GM23338 (cell line): ENCODE measurements at regions not wholly inside any gene's neighbourhood (a gene's known extent, or its start where the extent isn't known, plus 50 kb on each side); places are given as distances from the start of the nearest gene placed in this dataset.

ENCODE experiments used
- ATAC-seq: fragments of 200-7000 bp; cut with Tn5 transposase; 3 replicates; pipeline ENCODE4 v1.9.1; 2020
- DNase-seq: peaks from one replicate; pipeline ENCODE4 v3.0.0-alpha.2; 2015; ENCODE audit warnings: low spot score
- H2AFZ ChIP-seq: fragments of 200-600 bp; sonication (generic); 2 replicates; pipeline ENCODE4 v1.8.0; 2016; ENCODE audit warnings: antibody characterized with exemption, mild to moderate bottlenecking, moderate library complexity
- H3F3A ChIP-seq: fragments of 200-600 bp; sonication (generic); replicated peaks from 2 replicates; pipeline ENCODE4 v1.8.0; 2017; ENCODE audit warnings: antibody characterized with exemption, mixed run types, low read depth
- H3K27ac ChIP-seq: fragments of 200-600 bp; sonication (generic); 2 replicates; pipeline ENCODE4 v1.6.1; 2016; ENCODE audit warnings: low read depth
- H3K27me3 ChIP-seq: fragments of 200-600 bp; sonication (generic); 2 replicates; pipeline ENCODE4 v1.8.0; 2016; ENCODE audit warnings: mild to moderate bottlenecking, mixed run types, moderate library complexity; ENCODE audit not compliant: insufficient read depth
- H3K36me3 ChIP-seq: fragments of 200-600 bp; sonication (generic); 2 replicates; pipeline ENCODE4 v1.8.0; 2016; ENCODE audit warnings: mild to moderate bottlenecking; ENCODE audit not compliant: insufficient read depth
- H3K4me1 ChIP-seq: fragments of 200-600 bp; sonication (generic); 2 replicates; pipeline ENCODE4 v1.8.0; 2016; ENCODE audit warnings: mild to moderate bottlenecking, moderate library complexity; ENCODE audit not compliant: insufficient read depth
- H3K4me2 ChIP-seq: fragments of 200-600 bp; sonication (generic); 2 replicates; pipeline ENCODE4 v1.7.1; 2017; ENCODE audit warnings: mixed run types
- H3K4me3 ChIP-seq: fragments of 200-600 bp; sonication (generic); 2 replicates; pipeline ENCODE4 v1.6.1; 2016; ENCODE audit warnings: mixed run types
- H3K79me2 ChIP-seq: fragments of 200-600 bp; sonication (generic); replicated peaks from 2 replicates; pipeline ENCODE4 v1.8.0; 2017; ENCODE audit warnings: mild to moderate bottlenecking; ENCODE audit not compliant: insufficient read depth
- H3K9me2 ChIP-seq: fragments of 200-600 bp; sonication (generic); 2 replicates; pipeline ENCODE4 v1.8.0; 2017; ENCODE audit not compliant: insufficient read depth
- H4K20me1 ChIP-seq: fragments of 200-600 bp; sonication (generic); replicated peaks from 2 replicates; pipeline ENCODE4 v1.8.0; 2017; ENCODE audit warnings: mild to moderate bottlenecking; ENCODE audit not compliant: insufficient read depth
- H3K27ac Mint-ChIP-seq: 2 replicates; pipeline ENCODE4 v1.8.0; 2020; ENCODE audit warnings: inconsistent platforms, mild to moderate bottlenecking, moderate library complexity, mixed read lengths
- H3K27me3 Mint-ChIP-seq: 3 replicates; pipeline ENCODE4 v1.8.0; 2022; ENCODE audit warnings: low read depth, mild to moderate bottlenecking, moderate library complexity, mixed read lengths, inconsistent platforms; ENCODE audit not compliant: insufficient read depth, poor library complexity
- H3K36me3 Mint-ChIP-seq: 3 replicates; pipeline ENCODE4 v1.8.0; 2021; ENCODE audit warnings: low read depth, mild to moderate bottlenecking, inconsistent platforms, moderate library complexity, mixed read lengths
- H3K4me1 Mint-ChIP-seq: 3 replicates; pipeline ENCODE4 v1.8.0; 2020; ENCODE audit warnings: mild to moderate bottlenecking, inconsistent platforms, mixed read lengths
- H3K4me3 Mint-ChIP-seq: 3 replicates; pipeline ENCODE4 v1.8.0; 2021; ENCODE audit warnings: moderate library complexity, mild to moderate bottlenecking, inconsistent platforms, mixed read lengths
- H3K9me3 Mint-ChIP-seq: 3 replicates; pipeline ENCODE4 v1.8.0; 2020; ENCODE audit warnings: moderate library complexity, mild to moderate bottlenecking, inconsistent platforms, mixed read lengths
- CREB1 ChIP-seq: fragments of 250-450 bp; sonication (Bioruptor Pico); IDR thresholded peaks from 2 replicates; pipeline ENCODE4 v1.5.0; 2020; ENCODE audit warnings: low read depth, mild to moderate bottlenecking, moderate library complexity
- JUNB ChIP-seq: IDR thresholded peaks from one replicate; pipeline ENCODE4 v1.6.1; 2016; ENCODE audit warnings: antibody characterized with exemption; ENCODE audit not compliant: unreplicated experiment
- NANOG ChIP-seq: IDR thresholded peaks from 2 replicates; pipeline ENCODE4 v1.6.1; 2016; ENCODE audit warnings: antibody characterized with exemption, borderline replicate concordance
- POLR2AphosphoS5 ChIP-seq: IDR thresholded peaks from 2 replicates; pipeline ENCODE4 v1.6.1; 2016; ENCODE audit warnings: antibody characterized with exemption, low read depth
- STAT1 ChIP-seq: IDR thresholded peaks from one replicate; pipeline ENCODE4 v1.6.1; 2016; ENCODE audit warnings: antibody characterized with exemption; ENCODE audit not compliant: unreplicated experiment
- ZNF331 ChIP-seq: fragments of 250-450 bp; sonication (Bioruptor Pico); IDR thresholded peaks from 2 replicates; pipeline ENCODE4 v1.5.0; 2020; ENCODE audit warnings: low read depth, mild to moderate bottlenecking, moderate library complexity
- TF ChIP-seq, protein P1 (sequence below), 2 experiments: fragments of 200-600 bp in 1 of 2; sonication (generic) in 1 of 2; conservative IDR thresholded peaks; 2 replicates each; pipeline versions ENCODE4 v1.5.1 to v1.6.1; 2016 to 2017; ENCODE audit warnings: antibody characterized with exemption in 2 of 2, low read depth in 2 of 2, mild to moderate bottlenecking in 2 of 2, moderate library complexity in 1 of 2
- TF ChIP-seq, protein P2 (sequence below): IDR thresholded peaks from 2 replicates; pipeline ENCODE4 v1.6.1; 2016; ENCODE audit warnings: antibody characterized with exemption
- TF ChIP-seq, protein P3 (sequence below): fragments of 250-450 bp; sonication (Bioruptor Pico); IDR thresholded peaks from 2 replicates; pipeline ENCODE4 v1.5.0; 2020; ENCODE audit warnings: mild to moderate bottlenecking, moderate library complexity

DNA sequence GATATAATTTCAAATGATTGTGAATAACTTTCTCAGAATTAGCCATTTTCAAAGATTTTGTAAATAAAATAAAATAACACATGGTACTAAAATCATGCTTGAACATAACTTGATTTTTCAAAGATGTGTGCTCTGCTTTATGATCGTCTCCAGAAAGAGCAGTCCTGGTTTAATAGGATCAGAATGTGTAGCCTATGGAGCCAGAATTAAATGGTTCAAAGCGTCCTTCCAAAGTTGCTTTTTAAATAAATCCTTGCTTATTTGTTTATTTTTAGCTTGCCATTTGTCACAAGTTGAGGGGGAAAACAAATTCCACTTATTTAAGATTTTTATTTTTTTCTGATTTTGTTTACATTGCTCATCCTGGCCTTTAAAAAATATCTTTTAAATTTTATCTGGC lies 123.7 kb upstream of the SPRED1 start:
- H3K27ac Mint-ChIP-seq = no peak overlapping the region
- H3K27me3 Mint-ChIP-seq = no peaks in the 10 kb centered on the region
- H3K4me1 ChIP-seq = no peaks in the 10 kb centered on the region
- TF ChIP-seq JUNB = no peak
- TF ChIP-seq POLR2AphosphoS5 = no peak
- TF ChIP-seq NANOG = no peak
- TF ChIP-seq, protein P1, sequence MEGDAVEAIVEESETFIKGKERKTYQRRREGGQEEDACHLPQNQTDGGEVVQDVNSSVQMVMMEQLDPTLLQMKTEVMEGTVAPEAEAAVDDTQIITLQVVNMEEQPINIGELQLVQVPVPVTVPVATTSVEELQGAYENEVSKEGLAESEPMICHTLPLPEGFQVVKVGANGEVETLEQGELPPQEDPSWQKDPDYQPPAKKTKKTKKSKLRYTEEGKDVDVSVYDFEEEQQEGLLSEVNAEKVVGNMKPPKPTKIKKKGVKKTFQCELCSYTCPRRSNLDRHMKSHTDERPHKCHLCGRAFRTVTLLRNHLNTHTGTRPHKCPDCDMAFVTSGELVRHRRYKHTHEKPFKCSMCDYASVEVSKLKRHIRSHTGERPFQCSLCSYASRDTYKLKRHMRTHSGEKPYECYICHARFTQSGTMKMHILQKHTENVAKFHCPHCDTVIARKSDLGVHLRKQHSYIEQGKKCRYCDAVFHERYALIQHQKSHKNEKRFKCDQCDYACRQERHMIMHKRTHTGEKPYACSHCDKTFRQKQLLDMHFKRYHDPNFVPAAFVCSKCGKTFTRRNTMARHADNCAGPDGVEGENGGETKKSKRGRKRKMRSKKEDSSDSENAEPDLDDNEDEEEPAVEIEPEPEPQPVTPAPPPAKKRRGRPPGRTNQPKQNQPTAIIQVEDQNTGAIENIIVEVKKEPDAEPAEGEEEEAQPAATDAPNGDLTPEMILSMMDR (conservative IDR thresholded peaks at IDR 0.05; ENCODE audit: low read depth in 2 of 2) = no peak
- no peak for TF ChIP-seq ZNF331 (CRISPR knock-in tag)
- TF ChIP-seq, protein P2, sequence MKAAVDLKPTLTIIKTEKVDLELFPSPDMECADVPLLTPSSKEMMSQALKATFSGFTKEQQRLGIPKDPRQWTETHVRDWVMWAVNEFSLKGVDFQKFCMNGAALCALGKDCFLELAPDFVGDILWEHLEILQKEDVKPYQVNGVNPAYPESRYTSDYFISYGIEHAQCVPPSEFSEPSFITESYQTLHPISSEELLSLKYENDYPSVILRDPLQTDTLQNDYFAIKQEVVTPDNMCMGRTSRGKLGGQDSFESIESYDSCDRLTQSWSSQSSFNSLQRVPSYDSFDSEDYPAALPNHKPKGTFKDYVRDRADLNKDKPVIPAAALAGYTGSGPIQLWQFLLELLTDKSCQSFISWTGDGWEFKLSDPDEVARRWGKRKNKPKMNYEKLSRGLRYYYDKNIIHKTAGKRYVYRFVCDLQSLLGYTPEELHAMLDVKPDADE = no peak
- TF ChIP-seq CREB1 (CRISPR knock-in tag) = no peak
- no peak for TF ChIP-seq STAT1
- TF ChIP-seq, protein P3, sequence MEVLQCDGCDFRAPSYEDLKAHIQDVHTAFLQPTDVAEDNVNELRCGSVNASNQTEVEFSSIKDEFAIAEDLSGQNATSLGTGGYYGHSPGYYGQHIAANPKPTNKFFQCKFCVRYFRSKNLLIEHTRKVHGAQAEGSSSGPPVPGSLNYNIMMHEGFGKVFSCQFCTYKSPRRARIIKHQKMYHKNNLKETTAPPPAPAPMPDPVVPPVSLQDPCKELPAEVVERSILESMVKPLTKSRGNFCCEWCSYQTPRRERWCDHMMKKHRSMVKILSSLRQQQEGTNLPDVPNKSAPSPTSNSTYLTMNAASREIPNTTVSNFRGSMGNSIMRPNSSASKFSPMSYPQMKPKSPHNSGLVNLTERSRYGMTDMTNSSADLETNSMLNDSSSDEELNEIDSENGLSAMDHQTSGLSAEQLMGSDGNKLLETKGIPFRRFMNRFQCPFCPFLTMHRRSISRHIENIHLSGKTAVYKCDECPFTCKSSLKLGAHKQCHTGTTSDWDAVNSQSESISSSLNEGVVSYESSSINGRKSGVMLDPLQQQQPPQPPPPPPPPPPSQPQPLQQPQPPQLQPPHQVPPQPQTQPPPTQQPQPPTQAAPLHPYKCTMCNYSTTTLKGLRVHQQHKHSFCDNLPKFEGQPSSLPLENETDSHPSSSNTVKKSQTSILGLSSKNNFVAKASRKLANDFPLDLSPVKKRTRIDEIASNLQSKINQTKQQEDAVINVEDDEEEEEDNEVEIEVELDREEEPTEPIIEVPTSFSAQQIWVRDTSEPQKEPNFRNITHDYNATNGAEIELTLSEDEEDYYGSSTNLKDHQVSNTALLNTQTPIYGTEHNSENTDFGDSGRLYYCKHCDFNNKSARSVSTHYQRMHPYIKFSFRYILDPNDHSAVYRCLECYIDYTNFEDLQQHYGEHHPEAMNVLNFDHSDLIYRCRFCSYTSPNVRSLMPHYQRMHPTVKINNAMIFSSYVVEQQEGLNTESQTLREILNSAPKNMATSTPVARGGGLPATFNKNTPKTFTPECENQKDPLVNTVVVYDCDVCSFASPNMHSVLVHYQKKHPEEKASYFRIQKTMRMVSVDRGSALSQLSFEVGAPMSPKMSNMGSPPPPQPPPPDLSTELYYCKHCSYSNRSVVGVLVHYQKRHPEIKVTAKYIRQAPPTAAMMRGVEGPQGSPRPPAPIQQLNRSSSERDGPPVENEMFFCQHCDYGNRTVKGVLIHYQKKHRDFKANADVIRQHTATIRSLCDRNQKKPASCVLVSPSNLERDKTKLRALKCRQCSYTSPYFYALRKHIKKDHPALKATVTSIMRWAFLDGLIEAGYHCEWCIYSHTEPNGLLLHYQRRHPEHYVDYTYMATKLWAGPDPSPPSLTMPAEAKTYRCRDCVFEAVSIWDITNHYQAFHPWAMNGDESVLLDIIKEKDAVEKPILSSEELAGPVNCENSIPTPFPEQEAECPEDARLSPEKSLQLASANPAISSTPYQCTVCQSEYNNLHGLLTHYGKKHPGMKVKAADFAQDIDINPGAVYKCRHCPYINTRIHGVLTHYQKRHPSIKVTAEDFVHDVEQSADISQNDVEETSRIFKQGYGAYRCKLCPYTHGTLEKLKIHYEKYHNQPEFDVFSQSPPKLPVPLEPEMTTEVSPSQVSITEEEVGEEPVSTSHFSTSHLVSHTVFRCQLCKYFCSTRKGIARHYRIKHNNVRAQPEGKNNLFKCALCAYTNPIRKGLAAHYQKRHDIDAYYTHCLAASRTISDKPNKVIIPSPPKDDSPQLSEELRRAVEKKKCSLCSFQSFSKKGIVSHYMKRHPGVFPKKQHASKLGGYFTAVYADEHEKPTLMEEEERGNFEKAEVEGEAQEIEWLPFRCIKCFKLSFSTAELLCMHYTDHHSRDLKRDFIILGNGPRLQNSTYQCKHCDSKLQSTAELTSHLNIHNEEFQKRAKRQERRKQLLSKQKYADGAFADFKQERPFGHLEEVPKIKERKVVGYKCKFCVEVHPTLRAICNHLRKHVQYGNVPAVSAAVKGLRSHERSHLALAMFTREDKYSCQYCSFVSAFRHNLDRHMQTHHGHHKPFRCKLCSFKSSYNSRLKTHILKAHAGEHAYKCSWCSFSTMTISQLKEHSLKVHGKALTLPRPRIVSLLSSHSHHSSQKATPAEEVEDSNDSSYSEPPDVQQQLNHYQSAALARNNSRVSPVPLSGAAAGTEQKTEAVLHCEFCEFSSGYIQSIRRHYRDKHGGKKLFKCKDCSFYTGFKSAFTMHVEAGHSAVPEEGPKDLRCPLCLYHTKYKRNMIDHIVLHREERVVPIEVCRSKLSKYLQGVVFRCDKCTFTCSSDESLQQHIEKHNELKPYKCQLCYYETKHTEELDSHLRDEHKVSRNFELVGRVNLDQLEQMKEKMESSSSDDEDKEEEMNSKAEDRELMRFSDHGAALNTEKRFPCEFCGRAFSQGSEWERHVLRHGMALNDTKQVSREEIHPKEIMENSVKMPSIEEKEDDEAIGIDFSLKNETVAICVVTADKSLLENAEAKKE (CRISPR knock-in tag) = no peak
- H3K4me3 ChIP-seq = no peak overlapping the region
- H3K4me2 ChIP-seq = no peak overlapping the region
- no peak overlapping the region for H2AFZ ChIP-seq
- H3K79me2 ChIP-seq = no peaks in the 10 kb centered on the region
- H3K9me2 ChIP-seq = no peaks in the 10 kb centered on the region
- no peak overlapping the region for H3K4me3 Mint-ChIP-seq
- no peaks in the 10 kb centered on the region for H3K36me3 Mint-ChIP-seq
- ATAC-seq (no peak), DNase-seq (no peak)
- H3K4me1 Mint-ChIP-seq = peaks cover 15% of the 10 kb centered on the region
- H3K27ac ChIP-seq = no peak overlapping the region
- H3K27me3 ChIP-seq = no peaks in the 10 kb centered on the region
- H3K9me3 Mint-ChIP-seq = no peaks in the 10 kb centered on the region; the same call in 2 of the 3 replicates
- H4K20me1 ChIP-seq = no peaks in the 10 kb centered on the region
- no peaks in the 10 kb centered on the region for H3K36me3 ChIP-seq
- H3F3A ChIP-seq = no peaks in the 10 kb centered on the region
